ENCODE measurements at regions not wholly inside any gene's neighbourhood (a gene's known extent, or its start where the extent isn't known, plus 50 kb on each side); places are given as distances from the start of the nearest gene placed in this dataset.

GRCh38 chr12:28601570-28602058 is 411.4 kb downstream of the CCDC91 start:
- Histone ChIP-seq H3T11ph (ENCODE audit: low read length) (no peak overlapping the region), H4K20me1 (ENCODE audit: control insufficient read depth, insufficient read depth, insufficient read length) (no peaks in the 10 kb centered on the region), H3K79me1 (ENCODE audit: insufficient read depth, low read depth, low read length, poor library complexity, severe bottlenecking) (no peaks in the 10 kb centered on the region), H3K23ac (ENCODE audit: insufficient read length, low read depth, low read length) (no peak overlapping the region), H2AK5ac (ENCODE audit: insufficient read length, low read length) (no peak overlapping the region), H3K9me3 (ENCODE audit: control insufficient read depth, low read depth, low read length) (no peaks in the 10 kb centered on the region), H3K18ac (ENCODE audit: insufficient read length, low read depth, low read length) (no peak overlapping the region), H3K79me2 (ENCODE audit: insufficient read depth, low read length) (no peaks in the 10 kb centered on the region), H4K8ac (replicated peaks; ENCODE audit: insufficient read length, low read depth, low read length) (no peak overlapping the region), H2BK15ac (ENCODE audit: low read depth, low read length) (no peak overlapping the region), H4K91ac (ENCODE audit: insufficient read length, low read depth, low read length) (no peak overlapping the region), H2BK120ac (ENCODE audit: low read depth, low read length, poor library complexity, severe bottlenecking) (no peak overlapping the region), H3K27me3 (ENCODE audit: insufficient read depth, low read length) (no peaks in the 10 kb centered on the region), H3K4ac (ENCODE audit: low read depth, low read length) (no peak overlapping the region), H3K27ac (ENCODE audit: insufficient read length, low read depth, low read length) (no peak overlapping the region), H3K23me2 (ENCODE audit: insufficient read length, low read depth, low read length, poor library complexity, severe bottlenecking) (no peaks in the 10 kb centered on the region), H3K9ac (ENCODE audit: extremely low read depth, insufficient read length, low read length) (no peak overlapping the region), H2BK5ac (ENCODE audit: insufficient read length, low read length) (no peak overlapping the region), H3K14ac (ENCODE audit: insufficient read depth, low read length) (no peak overlapping the region), H2AFZ (ENCODE audit: low read length) (no peak overlapping the region), H3K4me2 (ENCODE audit: insufficient read depth, insufficient read length, low read length) (no peak overlapping the region), H2BK12ac (ENCODE audit: insufficient read length, low read depth, low read length) (no peak overlapping the region), H2BK20ac (ENCODE audit: low read depth, low read length, poor library complexity, severe bottlenecking) (no peak overlapping the region), H3K56ac (ENCODE audit: insufficient read length, low read depth, low read length) (no peak overlapping the region), H3K4me1 (ENCODE audit: insufficient read depth, low read length) (no peaks in the 10 kb centered on the region), H4K5ac (ENCODE audit: insufficient read length, low read depth, low read length) (no peak overlapping the region)
- TF ChIP-seq CTCF (conservative IDR thresholded peaks at IDR 0.05): no peak
- peaks cover 6 to 8% of the 10 kb centered on the region in 2 experiments; a peak in 3 of 4 replicates for H3K4me1 Mint-ChIP-seq
- H3K9me3 Mint-ChIP-seq: peaks cover under 1 to 5% of the 10 kb centered on the region in 2 experiments; a peak in 3 of 5 replicates
- 0 out of 7 replicates have a peak overlapping the region, but pooled peaks of 1 of the 3 experiments have one; percentile 7 for H3K27ac Mint-ChIP-seq
- H3K4me3 Mint-ChIP-seq: no peak overlapping the region
- no peak for DNase-seq
- H3K27me3 Mint-ChIP-seq (ENCODE audit: low read depth): no peaks in the 10 kb centered on the region
- WGBS (ENCODE audit: extremely low coverage, insufficient read length, low lambda C conversion rate): no CpG with 5 or more reads among the region's 2 CpGs
- peaks cover 0 to 7% (median 2%) of the 10 kb centered on the region in 3 experiments; a peak in 2 of 7 replicates for H3K36me3 Mint-ChIP-seq (ENCODE audit: insufficient read depth in 1 of 3, low read depth in 3 of 3)

All from H9 (cell line).